Kidney (tissue), 13 donors: ENCODE measurements at regions not wholly inside any gene's neighbourhood (a gene's known extent, or its start where the extent isn't known, plus 50 kb on each side); places are given as distances from the start of the nearest gene placed in this dataset.
A peak's percentile ranks its signal among the peaks of the same experiment; 100 is the strongest.

ENCODE experiments used
- DNase-seq, 5 donors: peaks; one replicate each; pipeline ENCODE4 v3.0.0-alpha.2; 2013 to 2020
- FAIRE-seq: peaks from 2 replicates; lab custom pipeline; 2012; peaks lifted over from hg19 to GRCh38; lab: Jason Lieb, UNC
- H3K27ac ChIP-seq, 2 donors: one replicate each; pipeline ENCODE4 v1.7.0; 2013; ENCODE audit warnings: low read depth in 2 of 2, low read length in 2 of 2, inconsistent platforms in 1 of 2
- H3K27me3 ChIP-seq: one replicate; pipeline ENCODE4 v1.7.1; 2013; ENCODE audit warnings: low read length, inconsistent platforms; ENCODE audit not compliant: control insufficient read depth, insufficient read depth
- H3K36me3 ChIP-seq, 3 donors: one replicate each; pipeline versions ENCODE4 v1.7.0 to v1.7.1; 2013; ENCODE audit warnings: low read length in 3 of 3, control low read depth in 1 of 3, inconsistent platforms in 1 of 3; ENCODE audit not compliant: insufficient read depth in 3 of 3, control insufficient read depth in 2 of 3
- H3K4me1 ChIP-seq, 3 donors: one replicate each; pipeline versions ENCODE4 v1.7.0 to v1.7.1; 2013; ENCODE audit warnings: low read length in 3 of 3, inconsistent platforms in 1 of 3, low read depth in 1 of 3; ENCODE audit not compliant: control insufficient read depth in 2 of 3, insufficient read depth in 2 of 3
- H3K4me3 ChIP-seq, 3 donors: one replicate each; pipeline versions ENCODE4 v1.7.0 to v1.8.1; 2013; ENCODE audit warnings: low read length in 3 of 3, control low read depth in 1 of 3, inconsistent platforms in 1 of 3
- H3K9ac ChIP-seq, 3 donors: one replicate each; pipeline versions ENCODE4 v1.7.0 to v1.7.1; 2013; ENCODE audit warnings: low read length in 3 of 3, control low read depth in 1 of 3, inconsistent platforms in 1 of 3
- H3K9me3 ChIP-seq, 3 donors: one replicate each; pipeline versions ENCODE4 v1.7.0 to v1.7.1; 2013; ENCODE audit warnings: low read length in 3 of 3, control low read depth in 1 of 3, inconsistent platforms in 1 of 3; ENCODE audit not compliant: control insufficient read depth in 2 of 3, insufficient read depth in 1 of 3
- CTCF ChIP-seq: IDR thresholded peaks from 3 replicates; pipeline ENCODE4 v1.5.1; 2012; ENCODE audit warnings: mild to moderate bottlenecking, moderate library complexity, borderline replicate concordance; ENCODE audit not compliant: insufficient read depth; ENCODE audit errors: extremely low read depth
- intact Hi-C: fragments of 100-400 bp; cut with DNase I; formaldehyde crosslinking; loops from one replicate; pipeline ENCODE4 v1.11.1; 2022
- donor health status: control.
- donor health status: control.
- donor health status: control.
- donor health status: control.
- donor health status: control.
- donor health status: DM: yes; HTN: yes; CAD: no.
- donor health status: Normal renal cell carcinoma (clear cell type).

- DNase-seq: no peak
- Histone ChIP-seq H3K9me3 (no peaks in the 10 kb centered on the region), H3K36me3 (no peaks in the 10 kb centered on the region), H3K4me1 (peaks cover 0 to 3% (median 0%) of the 10 kb centered on the region in 3 donors), H3K27ac (no peak overlapping the region), H3K9ac (no peak overlapping the region), H3K27me3 (no peaks in the 10 kb centered on the region), H3K4me3 (no peak overlapping the region)
- FAIRE-seq: no peak
- intact Hi-C loops: no loop called here
- no peak for TF ChIP-seq CTCF
Measured at GRCh38 chr3:40718209-40718608, 193.4 kb downstream of the ZNF621 start.

DNA sequence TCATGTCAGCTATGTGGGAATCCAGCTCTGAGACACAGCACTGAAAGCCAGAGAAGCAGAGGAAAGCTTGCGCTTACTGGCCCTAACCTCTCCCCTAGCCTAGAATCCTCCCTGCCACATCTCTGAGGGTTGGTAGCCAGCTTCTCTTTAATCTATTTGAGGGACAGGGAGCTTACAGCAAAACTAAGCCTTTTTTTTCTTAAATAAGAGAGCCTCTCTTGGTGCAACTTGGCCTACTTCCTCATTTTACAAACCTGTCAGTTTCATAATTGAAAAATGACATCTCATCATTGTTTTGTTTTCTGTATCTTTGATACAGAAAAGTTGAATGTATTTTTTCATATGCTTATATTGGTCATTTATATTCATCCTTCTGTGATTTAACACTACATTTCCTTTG is 193.9 kb downstream of the ZNF621 start:
- H3K4me3 ChIP-seq: no peak overlapping the region
- H3K36me3 ChIP-seq: no peaks in the 10 kb centered on the region
- peaks cover 0 to 3% (median 0%) of the 10 kb centered on the region in 3 donors for H3K4me1 ChIP-seq
- intact Hi-C loops: no loop called here
- H3K9me3 ChIP-seq: no peaks in the 10 kb centered on the region
- H3K27me3 ChIP-seq: no peaks in the 10 kb centered on the region
- DNase-seq (no peak), FAIRE-seq (no peak)
- H3K9ac ChIP-seq: no peak overlapping the region
- H3K27ac ChIP-seq: no peak overlapping the region
- TF ChIP-seq CTCF: no peak

GRCh38 chr3:40719660-40720287 is 195.0 kb downstream of the ZNF621 start:
- Histone ChIP-seq H3K9me3 (no peaks in the 10 kb centered on the region), H3K4me3 (no peak overlapping the region), H3K9ac (no peak overlapping the region), H3K36me3 (no peaks in the 10 kb centered on the region), H3K27me3 (no peaks in the 10 kb centered on the region), H3K27ac (no peak overlapping the region), H3K4me1 (peaks cover 0 to 3% (median 0%) of the 10 kb centered on the region in 3 donors)
- DNase-seq: peak in 4 of 5 donors; percentile 26 to 80 (median 54)
- no peak for FAIRE-seq
- peak; percentile 43 for TF ChIP-seq CTCF
- intact Hi-C loops: no loop called here

DNA sequence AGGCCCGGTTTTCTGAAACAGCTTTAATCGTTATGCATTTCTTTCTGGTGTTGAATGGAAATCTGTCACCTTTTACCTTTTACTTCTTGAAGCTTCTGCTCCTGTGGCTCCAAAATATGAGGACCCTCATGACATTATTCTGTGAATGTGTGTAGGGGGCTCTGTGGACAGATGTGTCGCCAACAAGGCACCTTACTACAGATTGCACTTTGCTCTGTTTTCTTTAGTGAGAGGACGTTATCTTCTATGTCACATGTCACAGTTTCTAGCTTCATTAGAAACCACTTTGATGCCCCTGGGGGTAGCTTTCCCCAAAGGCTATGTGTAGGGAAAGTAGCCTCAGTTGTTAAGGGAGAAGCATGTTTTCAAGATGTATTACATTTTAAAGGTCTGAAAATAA is 195.6 kb downstream of the ZNF621 start:
- no peaks in the 10 kb centered on the region for H3K27me3 ChIP-seq
- no peak overlapping the region for H3K9ac ChIP-seq
- DNase-seq (no peak), FAIRE-seq (no peak)
- no peak overlapping the region for H3K4me3 ChIP-seq
- TF ChIP-seq CTCF: no peak
- intact Hi-C loops: no loop called here
- H3K27ac ChIP-seq: no peak overlapping the region
- peaks cover 0 to 3% (median 0%) of the 10 kb centered on the region in 3 donors for H3K4me1 ChIP-seq
- H3K36me3 ChIP-seq: no peaks in the 10 kb centered on the region
- H3K9me3 ChIP-seq: no peaks in the 10 kb centered on the region
